Eye (tissue), 1 donor: ENCODE measurements at regions not wholly inside any gene's neighbourhood (a gene's known extent, or its start where the extent isn't known, plus 50 kb on each side); places are given as distances from the start of the nearest gene placed in this dataset.

Experiments used
- DNase-seq: peaks from one replicate; pipeline ENCODE4 v3.0.0-alpha.2; 2015

- peak; percentile 49 for DNase-seq
These were observed 203.0 kb upstream of the PCSK2 start for GRCh38 chr20:17023806-17024205.

DNA sequence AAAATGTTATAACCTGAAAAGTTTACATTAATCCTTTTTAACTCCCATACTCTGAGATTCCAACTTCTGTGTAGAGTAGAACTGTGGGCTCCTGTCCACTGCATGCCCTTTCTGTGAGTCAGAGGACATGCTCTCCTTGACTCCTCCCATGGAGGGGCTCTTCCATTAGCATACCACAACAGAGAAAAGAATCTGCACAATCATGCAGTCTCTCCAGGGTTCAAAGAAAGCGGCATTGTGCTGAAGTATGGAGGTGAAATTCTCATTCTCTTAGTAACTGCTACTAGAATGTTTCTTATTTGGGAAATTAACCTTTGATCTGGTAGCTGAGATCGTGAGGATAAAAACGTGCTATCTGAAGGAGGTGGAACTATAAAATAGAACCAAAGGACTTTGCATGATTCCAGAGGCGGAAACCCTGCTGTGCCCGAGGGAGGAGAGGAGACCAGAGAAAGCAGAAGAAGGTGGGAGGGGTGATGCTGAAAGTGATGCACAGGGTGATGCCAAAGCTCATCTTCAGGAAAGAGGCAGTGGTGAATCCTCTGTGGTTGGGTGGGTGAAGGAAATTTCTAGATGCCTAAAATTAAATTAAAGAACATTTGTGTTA lies 202.2 kb upstream of the PCSK2 start:
- DNase-seq: peak; percentile 27

DNA sequence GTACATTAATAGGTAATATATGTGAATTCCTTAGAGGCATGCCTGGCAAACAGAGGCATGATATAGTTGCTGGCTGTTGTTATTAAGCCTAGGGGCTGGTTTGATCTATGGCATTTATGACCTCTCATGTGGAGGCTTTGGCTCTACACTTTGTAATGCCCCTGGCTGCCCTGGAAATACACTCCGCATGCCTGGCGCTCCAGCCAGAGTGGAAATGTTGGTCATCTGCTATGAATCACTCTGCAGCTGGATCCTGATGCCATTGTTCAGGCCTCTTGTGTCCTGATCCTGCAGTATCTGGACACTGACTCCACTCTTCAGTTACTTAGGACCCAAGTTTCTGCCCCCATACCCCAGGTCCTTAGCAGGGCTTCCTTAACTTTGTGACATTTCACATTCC lies 200.5 kb upstream of the PCSK2 start:
- DNase-seq: no peak

GRCh38 chr20:17029698-17030097 lies 197.1 kb upstream of the PCSK2 start:
- DNase-seq: no peak

GRCh38 chr20:17036541-17036940 lies 190.3 kb upstream of the PCSK2 start:
- no peak for DNase-seq

- DNase-seq: no peak
These were observed 184.7 kb upstream of the PCSK2 start for GRCh38 chr20:17042122-17042521.

- no peak for DNase-seq
These were observed 183.5 kb upstream of the PCSK2 start for GRCh38 chr20:17043323-17043722.

GRCh38 chr20:17044891-17045290 lies 181.9 kb upstream of the PCSK2 start:
- DNase-seq: peak; percentile 34

- DNase-seq: no peak
These were observed 167.4 kb upstream of the PCSK2 start for GRCh38 chr20:17059465-17059864.

DNA sequence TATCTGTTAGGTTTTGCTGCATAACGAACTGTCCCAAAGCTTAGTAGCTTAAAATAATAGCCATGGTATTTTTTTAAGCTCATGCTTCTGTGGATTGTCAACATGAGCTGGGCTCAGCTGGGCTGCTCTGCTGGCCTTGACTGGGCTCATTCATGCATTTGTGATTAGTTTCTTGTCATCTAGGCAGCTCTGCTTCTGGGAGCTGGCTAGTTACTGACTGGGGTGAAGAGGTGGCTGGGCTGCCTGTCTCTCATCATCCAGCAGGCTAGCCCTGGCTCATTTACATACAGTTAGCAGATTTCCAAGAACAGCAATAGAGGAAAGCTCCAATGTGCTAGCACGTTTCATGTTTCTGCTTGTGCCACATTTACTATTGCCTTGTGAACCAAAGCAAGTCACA lies 165.1 kb upstream of the PCSK2 start:
- DNase-seq: peak; percentile 55

DNA sequence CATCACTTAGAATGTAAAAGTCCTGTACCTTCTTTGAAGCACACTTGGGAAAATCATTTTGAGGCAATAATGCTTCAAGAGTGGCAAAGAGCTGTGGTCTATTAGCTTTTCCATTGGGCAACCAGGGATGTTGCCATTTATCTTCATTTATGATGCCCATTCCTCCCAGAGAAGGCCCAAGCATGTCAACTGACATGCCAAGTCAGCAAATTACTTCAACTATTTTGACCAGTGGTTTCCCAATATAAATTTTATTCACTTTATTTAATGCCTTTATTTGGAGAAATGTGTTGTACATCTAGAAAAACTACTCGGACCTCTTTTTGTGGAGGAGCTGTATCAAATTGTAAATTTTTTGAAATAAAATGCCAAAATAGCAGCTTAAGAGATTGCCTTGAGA lies 164.1 kb upstream of the PCSK2 start:
- no peak for DNase-seq

GRCh38 chr20:17066902-17067301 lies 159.9 kb upstream of the PCSK2 start:
- DNase-seq: peak; percentile 43

GRCh38 chr20:17068084-17068711 lies 158.6 kb upstream of the PCSK2 start:
- DNase-seq: no peak

DNA sequence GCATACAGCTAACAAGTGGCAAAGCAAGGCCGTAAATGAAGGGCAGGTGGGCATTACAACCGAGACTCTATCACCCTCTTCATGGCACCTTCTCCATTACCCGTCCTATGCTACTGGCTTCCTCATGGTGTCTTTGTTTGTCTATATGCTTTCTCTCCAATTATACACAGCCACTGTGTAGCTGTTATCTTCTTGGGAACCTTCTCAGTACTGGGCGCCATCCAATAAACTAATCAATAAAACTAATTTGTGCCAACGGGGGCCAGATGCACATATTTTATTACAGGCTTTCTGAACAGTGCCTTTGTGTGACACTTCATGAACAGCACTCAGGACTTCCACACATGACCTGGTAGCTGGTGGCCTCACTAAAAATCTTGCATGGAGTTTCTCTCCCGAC lies 149.8 kb upstream of the PCSK2 start:
- DNase-seq: no peak

- DNase-seq: peak; percentile 54
These were observed 143.1 kb upstream of the PCSK2 start for GRCh38 chr20:17083738-17084137.

DNA sequence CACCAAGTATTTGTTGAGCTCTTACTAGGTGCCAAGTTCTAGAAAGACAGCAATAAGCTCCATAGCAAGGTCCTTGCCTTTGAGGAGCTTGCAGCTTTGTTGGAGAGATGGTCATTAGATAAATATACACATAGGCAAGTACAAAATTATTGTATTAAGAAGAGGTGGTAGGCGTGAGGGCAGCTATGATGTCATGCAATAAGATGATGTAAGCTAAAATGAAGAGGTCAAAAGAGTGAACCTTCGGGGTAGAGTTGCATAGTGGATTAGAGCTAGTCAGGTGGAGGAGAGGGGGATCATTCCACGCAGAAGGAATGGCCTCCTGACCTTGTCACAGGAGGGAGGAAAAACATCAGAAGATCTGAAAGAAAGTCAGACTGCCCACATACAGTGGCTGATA lies 141.9 kb upstream of the PCSK2 start:
- DNase-seq: no peak

DNA sequence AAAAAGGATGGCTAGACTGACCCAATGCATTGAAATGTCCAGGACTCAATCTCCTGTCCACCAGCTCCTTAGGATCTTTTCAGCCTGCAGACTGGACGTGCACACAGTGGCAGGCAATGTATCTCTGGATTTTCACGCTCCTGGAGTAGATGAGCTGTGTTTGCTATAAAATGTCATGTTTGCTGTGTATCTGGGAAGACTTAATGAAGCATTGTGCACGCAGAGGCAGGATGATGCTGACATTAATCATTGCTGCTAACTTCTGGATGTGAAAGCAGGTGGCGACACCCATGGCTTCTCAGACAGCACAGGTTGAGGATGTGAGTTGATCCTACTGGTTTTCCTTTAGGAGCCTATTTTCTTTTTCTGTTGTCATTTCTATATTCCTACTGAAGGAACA lies 133.1 kb upstream of the PCSK2 start:
- DNase-seq: no peak

GRCh38 chr20:17097603-17098002 lies 129.2 kb upstream of the PCSK2 start:
- no peak for DNase-seq

DNA sequence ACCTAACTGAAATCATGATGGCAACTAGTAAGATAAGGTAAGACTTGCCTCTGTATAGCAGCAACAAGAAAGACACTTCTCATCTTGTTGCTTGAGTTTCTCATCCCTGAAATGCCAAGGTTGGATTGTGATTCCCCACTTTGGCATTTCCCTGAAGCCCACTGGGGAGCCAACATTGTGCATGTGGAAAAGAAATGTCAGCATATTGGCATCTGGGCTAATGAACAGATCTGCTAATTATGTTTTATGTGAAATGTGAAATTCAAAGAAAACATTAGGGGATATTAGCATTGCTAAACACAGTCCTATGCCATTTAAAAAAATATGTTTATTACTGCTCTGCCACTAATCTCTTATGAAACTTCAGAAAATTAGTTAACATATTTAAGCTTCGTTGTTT lies 126.3 kb upstream of the PCSK2 start:
- no peak for DNase-seq

DNA sequence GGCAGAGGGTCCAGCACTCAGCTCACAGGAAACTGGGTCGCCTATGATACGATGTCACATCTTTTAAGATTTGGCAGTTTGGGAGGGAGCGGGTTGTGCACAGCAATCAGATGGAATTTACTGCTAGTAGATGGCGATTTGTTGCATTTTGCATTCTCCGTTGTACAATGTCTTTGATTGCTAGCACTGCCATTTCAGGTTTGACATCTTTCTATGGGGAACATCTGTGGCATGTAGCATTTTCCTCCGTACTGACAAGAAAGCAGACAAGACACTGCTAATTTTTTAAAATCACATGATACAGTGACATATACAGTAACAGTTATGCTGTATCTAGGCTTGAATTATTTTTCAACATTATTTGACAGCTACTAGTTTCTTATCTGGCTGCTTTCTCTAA lies 119.7 kb upstream of the PCSK2 start:
- DNase-seq: no peak

DNA sequence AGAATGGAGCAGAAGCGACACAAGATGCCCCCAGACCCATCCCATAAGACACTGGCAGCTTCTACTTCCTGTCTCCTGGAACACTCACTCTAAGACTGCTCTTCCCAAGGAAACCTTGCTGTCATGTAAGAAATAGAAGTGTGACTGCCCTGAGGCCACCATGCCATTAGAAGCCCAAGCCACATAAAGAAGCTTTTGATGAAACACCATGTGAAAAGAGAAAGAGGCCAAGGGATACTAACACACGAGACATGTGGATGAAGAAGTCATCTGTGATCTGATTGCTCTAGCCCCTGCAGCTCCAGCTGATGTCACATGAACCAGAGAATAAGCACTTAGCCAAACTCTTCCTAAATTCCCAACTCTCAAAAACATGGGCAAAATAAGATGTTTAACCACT lies 117.9 kb upstream of the PCSK2 start:
- DNase-seq: no peak

DNA sequence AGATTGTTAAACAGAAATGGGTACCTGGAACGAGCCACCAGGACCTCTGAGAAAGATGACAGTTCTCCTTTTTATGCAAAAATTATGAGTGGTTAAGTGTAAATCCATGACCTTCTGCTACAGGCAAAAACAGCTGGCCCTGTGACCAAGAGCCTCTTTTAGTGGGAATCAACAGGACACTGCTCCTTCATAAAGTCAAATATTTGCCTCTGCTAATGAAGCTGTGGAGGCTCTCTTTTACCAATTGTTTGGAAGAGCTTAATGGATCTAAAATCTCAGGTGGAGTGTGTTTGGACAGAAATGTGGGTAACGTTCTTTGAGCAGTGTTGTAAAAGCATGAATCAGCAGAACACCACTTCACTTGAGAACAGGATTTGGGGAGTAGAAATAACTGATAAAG lies 117.5 kb upstream of the PCSK2 start:
- no peak for DNase-seq

- DNase-seq: no peak
These were observed 98.6 kb upstream of the PCSK2 start for GRCh38 chr20:17128206-17128605.

DNA sequence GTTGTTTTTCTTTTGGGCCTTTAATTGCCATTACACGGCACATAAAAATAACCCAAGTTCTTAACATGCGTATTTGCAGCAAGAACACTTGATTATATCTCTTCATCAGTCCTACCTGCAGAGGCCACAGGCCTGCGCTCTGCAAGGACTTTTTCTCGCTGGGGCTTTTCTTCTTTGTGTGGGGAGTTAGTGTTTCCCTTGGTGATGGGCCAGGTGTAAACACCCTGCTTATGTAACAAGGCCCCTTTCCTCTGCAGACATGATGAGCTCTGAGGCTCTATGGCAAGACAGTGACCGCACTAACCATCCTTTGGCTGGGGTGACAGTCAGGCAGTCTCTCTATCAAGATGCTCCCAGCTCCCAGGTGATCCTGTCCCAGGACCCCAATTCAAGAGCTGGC lies 97.8 kb upstream of the PCSK2 start:
- no peak for DNase-seq

- DNase-seq: no peak
These were observed 89.1 kb upstream of the PCSK2 start for GRCh38 chr20:17137692-17138091.
